Smooth muscle cell (in vitro differentiated cells): ENCODE measurements at regions not wholly inside any gene's neighbourhood (a gene's known extent, or its start where the extent isn't known, plus 50 kb on each side); places are given as distances from the start of the nearest gene placed in this dataset.
"Not testable (repeated sequence)": the region's sequence is repeated elsewhere in the genome, so short reads cannot be mapped to it uniquely, and the experiment has no call there.

Experiments used
- DNase-seq: peaks from one replicate; lab custom pipeline; 2025; ENCODE audit not compliant: unreplicated experiment; lab: John Stamatoyannopoulos, UW
- H2AFZ ChIP-seq: fragments of 200-600 bp; sonication (generic); 2 replicates; pipeline ENCODE4 v1.6.0; 2016; ENCODE audit warnings: antibody characterized with exemption, low read depth, mild to moderate bottlenecking
- H3F3A ChIP-seq: fragments of 200-600 bp; sonication (generic); 2 replicates; pipeline ENCODE4 v1.6.0; 2017; ENCODE audit warnings: antibody characterized with exemption, low read depth
- H3K27ac ChIP-seq: fragments of 200-600 bp; sonication (generic); 2 replicates; pipeline ENCODE4 v1.5.1; 2016; ENCODE audit warnings: low read depth, mild to moderate bottlenecking
- H3K27me3 ChIP-seq: fragments of 200-600 bp; sonication (generic); 2 replicates; pipeline ENCODE4 v1.6.1; 2016; ENCODE audit warnings: low read depth, mild to moderate bottlenecking
- H3K36me3 ChIP-seq: fragments of 200-600 bp; sonication (generic); 2 replicates; pipeline ENCODE4 v1.5.1; 2016; ENCODE audit warnings: low read depth
- H3K4me1 ChIP-seq: fragments of 200-600 bp; sonication (generic); 2 replicates; pipeline ENCODE4 v1.5.1; 2016; ENCODE audit warnings: low read depth
- H3K4me2 ChIP-seq: fragments of 200-600 bp; sonication (generic); 2 replicates; pipeline ENCODE4 v1.6.0; 2016; ENCODE audit warnings: mild to moderate bottlenecking
- H3K4me3 ChIP-seq: fragments of 200-600 bp; sonication (generic); 2 replicates; pipeline ENCODE4 v1.5.1; 2016; ENCODE audit warnings: mild to moderate bottlenecking
- H3K79me2 ChIP-seq: fragments of 200-600 bp; sonication (generic); 2 replicates; pipeline ENCODE4 v1.6.0; 2016; ENCODE audit warnings: low read depth, mild to moderate bottlenecking
- H3K9ac ChIP-seq: fragments of 200-600 bp; sonication (generic); 2 replicates; pipeline ENCODE4 v1.6.0; 2016; ENCODE audit warnings: low read depth
- H3K9me3 ChIP-seq: fragments of 200-600 bp; sonication (generic); replicated peaks from 2 replicates; pipeline ENCODE4 v1.5.1; 2016; ENCODE audit warnings: low read depth
- H4K20me1 ChIP-seq: fragments of 200-600 bp; sonication (generic); 2 replicates; pipeline ENCODE4 v1.6.0; 2016; ENCODE audit warnings: low read depth
- CTCF ChIP-seq: fragments of 200-600 bp; sonication (generic); IDR thresholded peaks from 2 replicates; pipeline ENCODE4 v1.5.1; 2017; ENCODE audit warnings: borderline replicate concordance, mild to moderate bottlenecking, antibody characterized with exemption; ENCODE audit not compliant: insufficient read depth, poor library complexity, severe bottlenecking
- WGBS: methylation state at CpG from one replicate; pipeline ENCODE4 v1.1.7; 2016; ENCODE audit warnings: low lambda C conversion rate; 5-methylcytosine and 5-hydroxymethylcytosine counted together

GRCh38 chr5:23994581-23995370, 487.4 kb downstream of the PRDM9 start:
- H2AFZ ChIP-seq, result no peak overlapping the region
- H3K4me2 ChIP-seq, result no peak overlapping the region
- H3K4me1 ChIP-seq, result no peaks in the 10 kb centered on the region
- WGBS, result 78% methylated on average over 4 of the region's 4 CpGs
- no peaks in the 10 kb centered on the region for H3K79me2 ChIP-seq
- H3K9me3 ChIP-seq, result no peaks in the 10 kb centered on the region
- no peaks in the 10 kb centered on the region for H3K36me3 ChIP-seq
- TF ChIP-seq CTCF, result peak; percentile 15
- H3F3A ChIP-seq, result no peaks in the 10 kb centered on the region
- no peaks in the 10 kb centered on the region for H3K27me3 ChIP-seq
- no peak overlapping the region for H3K4me3 ChIP-seq
- no peak overlapping the region for H3K9ac ChIP-seq
- H4K20me1 ChIP-seq, result no peaks in the 10 kb centered on the region
- no peak overlapping the region for H3K27ac ChIP-seq
- DNase-seq, result no peak

GRCh38 chr5:23996525-23996924, 489.1 kb downstream of the PRDM9 start:
- H3K9me3 ChIP-seq, result no peaks in the 10 kb centered on the region
- 39% methylated on average over 5 of the region's 5 CpGs for WGBS
- no peaks in the 10 kb centered on the region for H3K4me1 ChIP-seq

GRCh38 chr5:24005384-24005783, 498.0 kb downstream of the PRDM9 start:
- Histone ChIP-seq H3K4me1 (no peaks in the 10 kb centered on the region), H4K20me1 (no peaks in the 10 kb centered on the region), H3K9me3 (no peaks in the 10 kb centered on the region), H3K79me2 (no peaks in the 10 kb centered on the region), H3K27me3 (no peaks in the 10 kb centered on the region), H3K27ac (no peak overlapping the region), H3K4me2 (no peak overlapping the region), H3K4me3 (no peak overlapping the region), H3F3A (no peaks in the 10 kb centered on the region), H3K9ac (no peak overlapping the region), H2AFZ (no peak overlapping the region), H3K36me3 (no peaks in the 10 kb centered on the region)
- peak; percentile 20 for TF ChIP-seq CTCF
- DNase-seq, result no peak

More at GRCh38 chr5:23996525-23996924, 489.1 kb downstream of the PRDM9 start:
- DNase-seq, result no peak
- H2AFZ ChIP-seq, result no peak overlapping the region
- no peak overlapping the region for H3K27ac ChIP-seq
- H4K20me1 ChIP-seq, result no peaks in the 10 kb centered on the region
- no peak overlapping the region for H3K4me2 ChIP-seq
- TF ChIP-seq CTCF, result no peak
- H3K36me3 ChIP-seq, result no peaks in the 10 kb centered on the region
- no peak overlapping the region for H3K4me3 ChIP-seq
- no peak overlapping the region for H3K9ac ChIP-seq
- no peaks in the 10 kb centered on the region for H3F3A ChIP-seq
- H3K27me3 ChIP-seq, result no peaks in the 10 kb centered on the region
- no peaks in the 10 kb centered on the region for H3K79me2 ChIP-seq

- 81% methylated on average over 10 of the region's 10 CpGs for WGBS
- H3K79me2 ChIP-seq, H3K4me2 ChIP-seq, H3K4me1 ChIP-seq, DNase-seq, H3K36me3 ChIP-seq, H3K9me3 ChIP-seq, H3K4me3 ChIP-seq, H3K27me3 ChIP-seq, H2AFZ ChIP-seq, H3F3A ChIP-seq, H3K9ac ChIP-seq, H3K27ac ChIP-seq, H4K20me1 ChIP-seq: not testable (repeated sequence)
Observed at GRCh38 chr5:24017710-24018109, 510.3 kb downstream of the PRDM9 start.
